AG04450 (cell line): ENCODE measurements at regions not wholly inside any gene's neighbourhood (a gene's known extent, or its start where the extent isn't known, plus 50 kb on each side); places are given as distances from the start of the nearest gene placed in this dataset.

Experiments used
- CTCF ChIA-PET: fragments of 300-600, 350-600 bp; formaldehyde crosslinking; extraction: SDS; loops from one replicate; lab custom pipeline; 2022; ENCODE audit warnings: antibody characterized with exemption, inconsistent platforms; lab: Charles Lee
- POLR2A ChIA-PET: fragments of 350-600 bp; formaldehyde crosslinking; extraction: SDS; loops from one replicate; lab custom pipeline; 2021; ENCODE audit warnings: antibody characterized with exemption, inconsistent platforms; lab: Yijun Ruan, JAX
- DNase-seq: peaks from one replicate; pipeline ENCODE4 v3.0.0-alpha.2; 2011; ENCODE audit warnings: low read depth, low spot score
- H3K27ac ChIP-seq: one replicate; pipeline ENCODE4 v1.5.1; 2012; ENCODE audit warnings: low read depth, low read length, control low read depth
- H3K27me3 ChIP-seq: one replicate; pipeline ENCODE4 v1.6.0; 2012; ENCODE audit warnings: low read length; ENCODE audit not compliant: control insufficient read depth, insufficient read depth
- H3K4me3 ChIP-seq: 2 replicates; pipeline ENCODE4 v1.5.1; 2011; ENCODE audit warnings: mild to moderate bottlenecking, low read depth, low read length, control low read depth
- H3K9me3 ChIP-seq: 2 replicates; pipeline ENCODE4 v1.5.1; 2012; ENCODE audit warnings: low read length; ENCODE audit not compliant: control insufficient read depth, insufficient read depth
- CTCF ChIP-seq: IDR thresholded peaks from 2 replicates; pipeline ENCODE4 v1.5.1; 2011; ENCODE audit warnings: low read depth, low read length, control low read depth, inconsistent platforms

- TF ChIP-seq CTCF = no peak
- Histone ChIP-seq H3K27me3 (no peaks in the 10 kb centered on the region), H3K4me3 (no peak overlapping the region), H3K27ac (no peak overlapping the region), H3K9me3 (no peaks in the 10 kb centered on the region)
- DNase-seq = no peak
- ChIA-PET CTCF (no interaction called here), POLR2A (no interaction called here)
Observed at GRCh38 chr2:14423145-14423906, 209.2 kb upstream of the LRATD1 start.

- Histone ChIP-seq H3K9me3 (no peaks in the 10 kb centered on the region), H3K4me3 (no peak overlapping the region), H3K27ac (no peak overlapping the region), H3K27me3 (no peaks in the 10 kb centered on the region)
- TF ChIP-seq CTCF = no peak
- ChIA-PET POLR2A (no interaction called here), CTCF (no interaction called here)
- DNase-seq = no peak
Observed at GRCh38 chr2:14424478-14425390, 207.8 kb upstream of the LRATD1 start.

GRCh38 chr2:14425869-14426268 is 206.6 kb upstream of the LRATD1 start:
- CTCF ChIA-PET = no interaction called here
- DNase-seq = no peak

GRCh38 chr2:14428056-14428455 is 204.5 kb upstream of the LRATD1 start:
- Histone ChIP-seq H3K27me3 (no peaks in the 10 kb centered on the region), H3K27ac (no peak overlapping the region), H3K4me3 (no peak overlapping the region), H3K9me3 (no peaks in the 10 kb centered on the region)
- TF ChIP-seq CTCF = peak; percentile 47
- POLR2A ChIA-PET = no interaction called here
- CTCF ChIA-PET = interaction anchor here (0.7 kb wide), 1 partner anchor 207 kb away, joined by 4 read pairs; no protein-coding TSS in a partner anchor
- peak; percentile 43 for DNase-seq

More at GRCh38 chr2:14425869-14426268, 206.6 kb upstream of the LRATD1 start:
- no peak for TF ChIP-seq CTCF
- POLR2A ChIA-PET = interaction anchor here (0.7 kb wide), 1 partner anchor 103 kb away, joined by 3 read pairs; no protein-coding TSS in a partner anchor
- H3K27me3 ChIP-seq = no peaks in the 10 kb centered on the region
- no peaks in the 10 kb centered on the region for H3K9me3 ChIP-seq
- H3K4me3 ChIP-seq = no peak overlapping the region
- no peak overlapping the region for H3K27ac ChIP-seq
